ENCODE measurements at regions not wholly inside any gene's neighbourhood (a gene's known extent, or its start where the extent isn't known, plus 50 kb on each side); places are given as distances from the start of the nearest gene placed in this dataset.

DNA sequence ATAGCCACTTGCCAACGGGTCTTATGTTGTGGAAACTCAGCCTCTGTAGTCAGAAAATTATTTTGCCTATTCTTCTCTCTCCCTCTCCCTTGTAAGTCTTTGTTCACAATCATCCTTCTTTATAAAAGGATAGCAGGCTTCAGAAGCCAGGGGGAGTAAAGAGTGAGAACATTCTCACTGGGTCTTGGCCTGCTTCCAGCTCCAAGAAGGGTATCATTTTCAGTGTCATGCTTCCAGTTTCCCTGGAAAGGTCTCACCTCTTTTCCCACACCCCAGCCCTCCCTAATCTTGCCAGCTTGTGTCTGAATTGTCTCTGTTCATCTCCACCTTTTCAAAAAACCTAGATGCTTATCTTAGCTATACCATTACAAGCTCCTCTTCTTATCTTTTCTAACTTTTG is 346.2 kb upstream of the LRRC7 start:
- Histone ChIP-seq H3K27ac (ENCODE audit: low read depth, low read length, severe bottlenecking) (no peak overlapping the region), H3K36me3 (ENCODE audit: control insufficient read depth, insufficient read depth, low read length) (no peaks in the 10 kb centered on the region), H3K4me1 (ENCODE audit: control insufficient read depth, insufficient read depth, low read length, poor library complexity, severe bottlenecking) (no peaks in the 10 kb centered on the region), H3K9me3 (ENCODE audit: control insufficient read depth, low read length) (no peaks in the 10 kb centered on the region), H3K4me3 (ENCODE audit: extremely low read depth, insufficient read depth, low read length, poor library complexity, severe bottlenecking) (no peak overlapping the region)
- no CpG with 5 or more reads among the region's 1 CpG for WGBS, 2 experiments (ENCODE audit: insufficient coverage in 2 of 2)

DNA sequence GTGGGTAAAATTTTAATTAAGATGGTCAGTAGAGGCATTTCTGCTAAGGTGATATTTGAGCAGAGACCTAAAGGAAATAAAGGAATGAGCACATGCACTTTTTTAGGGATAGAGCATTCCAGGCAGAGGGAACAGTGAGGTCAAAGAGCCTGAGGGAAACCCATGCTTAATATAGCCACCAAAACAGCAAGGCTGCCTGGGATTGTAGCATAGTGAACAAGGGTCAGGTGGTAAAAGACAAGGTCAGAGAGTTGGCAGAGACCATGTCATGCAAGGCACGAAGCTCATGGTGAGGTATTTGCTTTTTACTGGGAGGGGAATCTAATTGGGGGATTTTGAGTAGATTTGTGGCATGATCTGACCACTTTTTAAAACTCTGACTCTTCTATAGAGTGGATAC is 344.6 kb upstream of the LRRC7 start:
- Histone ChIP-seq H3K9me3 (ENCODE audit: control insufficient read depth, low read length) (no peaks in the 10 kb centered on the region), H3K4me1 (ENCODE audit: control insufficient read depth, insufficient read depth, low read length, poor library complexity, severe bottlenecking) (no peaks in the 10 kb centered on the region), H3K4me3 (ENCODE audit: extremely low read depth, insufficient read depth, low read length, poor library complexity, severe bottlenecking) (no peak overlapping the region), H3K27ac (ENCODE audit: low read depth, low read length, severe bottlenecking) (no peak overlapping the region), H3K36me3 (ENCODE audit: control insufficient read depth, insufficient read depth, low read length) (no peaks in the 10 kb centered on the region)
- WGBS, 2 experiments (ENCODE audit: insufficient coverage in 2 of 2): 100% methylated on average over 1 of the region's 1 CpG

DNA sequence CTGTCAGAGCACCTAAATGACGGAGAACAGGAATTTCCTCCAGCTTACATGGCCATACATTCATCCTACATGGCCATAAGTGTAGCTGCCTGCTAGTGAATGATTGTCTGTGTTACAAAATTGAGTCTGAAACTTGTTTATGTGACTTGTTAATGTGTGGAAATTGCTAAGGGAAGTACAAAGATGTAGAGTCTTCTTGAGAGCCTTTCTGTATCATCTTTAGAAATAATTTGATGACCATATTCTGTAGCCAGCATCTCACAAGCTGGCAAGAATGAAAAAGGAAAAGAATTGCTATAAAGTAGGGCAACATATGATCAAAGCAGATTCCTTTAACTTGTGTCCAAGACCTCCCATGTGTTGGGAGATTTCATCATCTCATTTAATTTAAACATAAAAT is 339.2 kb upstream of the LRRC7 start:
- H3K4me3 ChIP-seq (ENCODE audit: extremely low read depth, insufficient read depth, low read length, poor library complexity, severe bottlenecking): no peak overlapping the region
- WGBS, 2 experiments (ENCODE audit: insufficient coverage in 2 of 2): no CpG with 5 or more reads among the region's 1 CpG
- H3K36me3 ChIP-seq (ENCODE audit: control insufficient read depth, insufficient read depth, low read length): no peaks in the 10 kb centered on the region
- H3K27ac ChIP-seq (ENCODE audit: low read depth, low read length, severe bottlenecking): no peak overlapping the region
- no peaks in the 10 kb centered on the region for H3K4me1 ChIP-seq (ENCODE audit: control insufficient read depth, insufficient read depth, low read length, poor library complexity, severe bottlenecking)
- no peaks in the 10 kb centered on the region for H3K9me3 ChIP-seq (ENCODE audit: control insufficient read depth, low read length)

DNA sequence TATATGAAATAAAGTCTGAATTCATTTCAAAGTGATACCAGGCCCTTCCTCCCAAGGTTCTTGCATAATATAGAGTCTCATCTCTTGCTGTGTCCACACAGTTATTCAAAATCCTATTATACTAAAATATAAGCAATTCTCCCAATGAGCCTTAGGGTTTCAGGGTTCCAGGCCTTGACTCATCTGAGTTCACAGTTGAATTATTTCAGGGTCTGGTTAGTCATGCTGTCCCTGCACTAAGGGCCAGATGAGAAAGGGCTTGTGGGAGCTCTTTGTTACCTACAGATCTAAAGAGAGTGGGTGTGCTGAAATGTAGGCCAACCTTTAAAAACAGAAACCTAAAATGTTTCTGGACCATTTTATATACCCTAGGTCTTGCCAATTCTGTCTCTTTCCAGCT is 337.5 kb upstream of the LRRC7 start:
- no peak overlapping the region for H3K27ac ChIP-seq (ENCODE audit: low read depth, low read length, severe bottlenecking)
- H3K4me3 ChIP-seq (ENCODE audit: extremely low read depth, insufficient read depth, low read length, poor library complexity, severe bottlenecking): no peak overlapping the region
- H3K36me3 ChIP-seq (ENCODE audit: control insufficient read depth, insufficient read depth, low read length): no peaks in the 10 kb centered on the region
- no peaks in the 10 kb centered on the region for H3K9me3 ChIP-seq (ENCODE audit: control insufficient read depth, low read length)
- H3K4me1 ChIP-seq (ENCODE audit: control insufficient read depth, insufficient read depth, low read length, poor library complexity, severe bottlenecking): no peaks in the 10 kb centered on the region

DNA sequence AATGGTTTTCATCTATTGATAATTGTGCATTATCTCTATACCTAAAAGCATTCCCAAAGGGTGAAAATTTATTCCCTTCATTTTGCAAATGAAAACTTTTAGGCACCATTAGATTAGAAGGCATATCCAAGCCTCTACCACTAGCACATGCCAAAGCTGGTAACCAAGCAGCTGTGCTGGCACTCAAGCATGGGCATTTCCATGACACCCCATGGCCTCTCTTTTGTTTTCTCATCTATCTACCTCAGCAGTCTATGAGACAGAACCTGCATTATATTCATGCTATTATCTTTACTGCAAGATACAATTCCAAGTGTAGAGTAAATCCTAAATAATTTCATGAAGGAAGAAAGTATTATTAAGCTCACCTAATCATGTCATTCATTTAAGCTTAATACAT is 334.3 kb upstream of the LRRC7 start:
- Histone ChIP-seq H3K9me3 (ENCODE audit: control insufficient read depth, low read length) (no peaks in the 10 kb centered on the region), H3K4me1 (ENCODE audit: control insufficient read depth, insufficient read depth, low read length, poor library complexity, severe bottlenecking) (no peaks in the 10 kb centered on the region), H3K27ac (ENCODE audit: low read depth, low read length, severe bottlenecking) (no peak overlapping the region), H3K4me3 (ENCODE audit: extremely low read depth, insufficient read depth, low read length, poor library complexity, severe bottlenecking) (no peak overlapping the region), H3K36me3 (ENCODE audit: control insufficient read depth, insufficient read depth, low read length) (no peaks in the 10 kb centered on the region)

DNA sequence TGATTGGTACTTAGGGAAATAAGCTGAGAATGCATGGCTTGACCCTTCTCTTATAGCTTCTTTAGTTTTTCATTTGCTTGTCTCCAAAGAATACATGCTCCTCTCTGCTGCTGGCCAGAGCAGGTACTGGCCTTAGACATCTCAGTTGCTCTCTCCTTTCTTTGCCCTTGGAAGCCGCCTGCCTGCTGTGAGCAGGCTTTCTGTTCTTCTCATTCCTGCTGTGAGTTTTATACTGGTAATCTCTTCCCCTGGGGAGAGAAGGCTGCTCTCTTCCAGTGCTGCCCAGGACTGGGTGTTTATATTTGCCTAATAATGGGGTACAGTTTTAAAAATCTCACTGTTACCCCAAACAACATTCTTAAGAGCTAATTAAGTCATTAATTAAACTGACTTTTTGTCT is 323.5 kb upstream of the LRRC7 start:
- Histone ChIP-seq H3K36me3 (ENCODE audit: control insufficient read depth, insufficient read depth, low read length) (no peaks in the 10 kb centered on the region), H3K9me3 (ENCODE audit: control insufficient read depth, low read length) (no peaks in the 10 kb centered on the region), H3K27ac (ENCODE audit: low read depth, low read length, severe bottlenecking) (no peak overlapping the region), H3K4me1 (ENCODE audit: control insufficient read depth, insufficient read depth, low read length, poor library complexity, severe bottlenecking) (no peaks in the 10 kb centered on the region), H3K4me3 (ENCODE audit: extremely low read depth, insufficient read depth, low read length, poor library complexity, severe bottlenecking) (no peak overlapping the region)
- 17% methylated on average over 1 of the region's 1 CpG; no CpG with 5 or more reads in 1 of the 2 experiments for WGBS, 2 experiments (ENCODE audit: insufficient coverage in 2 of 2)

DNA sequence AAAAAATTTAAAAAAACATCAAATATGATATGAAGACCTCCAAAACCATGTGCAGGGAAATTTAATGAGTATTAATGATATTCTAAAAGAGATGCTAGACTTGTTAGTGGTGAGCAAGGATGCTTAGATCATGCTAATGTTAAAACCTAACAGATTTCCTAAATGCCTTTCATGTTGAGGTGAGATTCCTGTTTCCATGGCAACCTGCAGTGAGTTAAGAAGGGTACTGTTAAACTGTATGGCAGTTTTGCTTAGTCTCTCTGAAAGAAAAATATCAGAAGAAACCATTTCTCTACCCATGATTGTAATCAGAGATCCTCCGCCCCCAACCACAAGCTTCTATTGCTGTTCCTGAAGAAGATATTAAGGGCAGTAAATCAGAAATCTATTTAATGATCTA is 321.6 kb upstream of the LRRC7 start:
- Histone ChIP-seq H3K4me3 (ENCODE audit: extremely low read depth, insufficient read depth, low read length, poor library complexity, severe bottlenecking) (no peak overlapping the region), H3K36me3 (ENCODE audit: control insufficient read depth, insufficient read depth, low read length) (no peaks in the 10 kb centered on the region), H3K27ac (ENCODE audit: low read depth, low read length, severe bottlenecking) (no peak overlapping the region), H3K9me3 (ENCODE audit: control insufficient read depth, low read length) (no peaks in the 10 kb centered on the region), H3K4me1 (ENCODE audit: control insufficient read depth, insufficient read depth, low read length, poor library complexity, severe bottlenecking) (no peaks in the 10 kb centered on the region)
- WGBS, 2 experiments (ENCODE audit: insufficient coverage in 2 of 2): no CpG with 5 or more reads among the region's 1 CpG

DNA sequence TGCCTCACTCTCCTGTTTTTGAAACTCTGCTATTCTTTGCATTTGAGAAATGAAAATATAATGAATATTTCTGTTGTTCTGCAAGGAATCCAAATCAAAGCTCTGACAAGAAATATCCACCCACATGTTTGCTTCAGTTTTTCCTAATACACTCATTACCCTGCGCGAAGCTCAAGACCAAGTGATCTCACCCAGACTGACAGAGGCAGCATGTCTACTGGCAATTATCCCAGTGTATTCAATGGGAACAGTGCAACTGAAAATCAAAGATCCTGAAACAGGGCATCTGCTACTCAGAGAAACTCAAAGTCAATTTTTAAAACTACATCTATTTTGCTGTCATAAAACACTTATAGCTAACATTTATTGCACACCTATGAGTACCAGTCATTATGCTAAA is 321.0 kb upstream of the LRRC7 start:
- Histone ChIP-seq H3K36me3 (ENCODE audit: control insufficient read depth, insufficient read depth, low read length) (no peaks in the 10 kb centered on the region), H3K4me1 (ENCODE audit: control insufficient read depth, insufficient read depth, low read length, poor library complexity, severe bottlenecking) (no peaks in the 10 kb centered on the region), H3K4me3 (ENCODE audit: extremely low read depth, insufficient read depth, low read length, poor library complexity, severe bottlenecking) (no peak overlapping the region), H3K27ac (ENCODE audit: low read depth, low read length, severe bottlenecking) (no peak overlapping the region), H3K9me3 (ENCODE audit: control insufficient read depth, low read length) (no peaks in the 10 kb centered on the region)
- 88% methylated on average over 2 of the region's 2 CpGs for WGBS, 2 experiments (ENCODE audit: insufficient coverage in 2 of 2)

DNA sequence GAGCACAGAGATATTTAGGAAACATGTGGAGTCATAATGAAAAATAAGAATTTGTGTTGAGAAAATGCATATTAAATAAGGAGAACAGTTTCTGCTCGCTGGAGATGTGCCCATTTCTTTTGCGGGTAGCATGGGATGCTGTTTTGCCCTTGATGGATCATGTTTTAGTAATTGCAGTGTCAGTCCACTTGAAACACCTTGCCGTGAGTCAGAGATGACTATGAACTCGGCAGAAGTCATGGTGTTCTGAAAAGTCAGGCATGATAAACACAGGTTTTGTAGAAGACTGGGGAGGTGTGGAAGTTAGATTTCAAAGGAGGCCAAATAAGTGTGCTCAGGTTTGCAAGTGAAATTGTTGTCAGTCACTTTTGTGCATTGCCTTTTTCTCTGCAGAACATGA is 315.0 kb upstream of the LRRC7 start:
- no peaks in the 10 kb centered on the region for H3K4me1 ChIP-seq (ENCODE audit: control insufficient read depth, insufficient read depth, low read length, poor library complexity, severe bottlenecking)
- 66 to 73% methylated on average over 4 of the region's 4 CpGs for WGBS, 2 experiments (ENCODE audit: insufficient coverage in 2 of 2)
- no peak overlapping the region for H3K4me3 ChIP-seq (ENCODE audit: extremely low read depth, insufficient read depth, low read length, poor library complexity, severe bottlenecking)
- H3K27ac ChIP-seq (ENCODE audit: low read depth, low read length, severe bottlenecking): no peak overlapping the region
- H3K36me3 ChIP-seq (ENCODE audit: control insufficient read depth, insufficient read depth, low read length): no peaks in the 10 kb centered on the region
- no peaks in the 10 kb centered on the region for H3K9me3 ChIP-seq (ENCODE audit: control insufficient read depth, low read length)

DNA sequence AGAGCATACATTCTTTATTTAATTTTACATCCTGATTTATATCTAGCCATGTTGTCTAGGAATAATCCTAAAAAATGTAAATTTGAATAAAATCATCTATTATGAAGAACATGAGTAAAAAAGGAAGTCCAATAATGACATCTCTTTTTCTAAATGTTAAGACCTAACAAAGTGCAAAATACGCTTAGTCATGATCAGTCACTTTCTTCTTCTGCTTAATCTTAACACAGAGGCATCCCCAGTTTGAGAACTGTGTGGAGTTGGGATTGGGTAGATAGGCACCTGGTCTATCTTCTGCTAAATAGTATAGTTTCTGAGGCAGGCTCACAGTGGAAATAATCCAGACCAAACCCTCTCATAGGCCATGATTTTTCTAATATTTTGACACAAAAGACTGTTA is 311.7 kb upstream of the LRRC7 start:
- H3K36me3 ChIP-seq (ENCODE audit: control insufficient read depth, insufficient read depth, low read length): no peaks in the 10 kb centered on the region
- no peak overlapping the region for H3K4me3 ChIP-seq (ENCODE audit: extremely low read depth, insufficient read depth, low read length, poor library complexity, severe bottlenecking)
- no CpG with 5 or more reads among the region's 1 CpG for WGBS, 2 experiments (ENCODE audit: insufficient coverage in 2 of 2)
- H3K27ac ChIP-seq (ENCODE audit: low read depth, low read length, severe bottlenecking): no peak overlapping the region
- H3K9me3 ChIP-seq (ENCODE audit: control insufficient read depth, low read length): no peaks in the 10 kb centered on the region
- H3K4me1 ChIP-seq (ENCODE audit: control insufficient read depth, insufficient read depth, low read length, poor library complexity, severe bottlenecking): no peaks in the 10 kb centered on the region

DNA sequence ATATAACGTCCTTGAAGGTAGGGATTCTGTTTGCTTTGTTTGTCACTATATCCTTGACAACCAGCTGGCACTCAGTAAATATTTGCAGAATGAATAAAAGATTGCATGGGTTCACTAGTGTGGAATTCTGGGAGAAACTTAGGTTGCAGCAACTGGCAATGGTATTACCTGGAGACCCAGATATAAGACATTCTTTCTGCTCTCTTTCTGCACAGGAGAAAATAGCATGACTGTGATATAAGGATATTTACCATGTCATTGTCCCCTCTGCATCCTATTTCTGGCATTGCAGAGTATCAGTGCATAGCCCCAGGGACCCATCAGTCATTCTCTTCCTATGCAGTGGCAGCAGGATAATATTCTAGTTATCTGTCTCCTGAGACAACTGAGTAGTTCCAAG is 308.9 kb upstream of the LRRC7 start:
- H3K27ac ChIP-seq (ENCODE audit: low read depth, low read length, severe bottlenecking): no peak overlapping the region
- H3K9me3 ChIP-seq (ENCODE audit: control insufficient read depth, low read length): no peaks in the 10 kb centered on the region
- no peaks in the 10 kb centered on the region for H3K4me1 ChIP-seq (ENCODE audit: control insufficient read depth, insufficient read depth, low read length, poor library complexity, severe bottlenecking)
- no peak overlapping the region for H3K4me3 ChIP-seq (ENCODE audit: extremely low read depth, insufficient read depth, low read length, poor library complexity, severe bottlenecking)
- no CpG with 5 or more reads among the region's 1 CpG for WGBS, 2 experiments (ENCODE audit: insufficient coverage in 2 of 2)
- H3K36me3 ChIP-seq (ENCODE audit: control insufficient read depth, insufficient read depth, low read length): no peaks in the 10 kb centered on the region

DNA sequence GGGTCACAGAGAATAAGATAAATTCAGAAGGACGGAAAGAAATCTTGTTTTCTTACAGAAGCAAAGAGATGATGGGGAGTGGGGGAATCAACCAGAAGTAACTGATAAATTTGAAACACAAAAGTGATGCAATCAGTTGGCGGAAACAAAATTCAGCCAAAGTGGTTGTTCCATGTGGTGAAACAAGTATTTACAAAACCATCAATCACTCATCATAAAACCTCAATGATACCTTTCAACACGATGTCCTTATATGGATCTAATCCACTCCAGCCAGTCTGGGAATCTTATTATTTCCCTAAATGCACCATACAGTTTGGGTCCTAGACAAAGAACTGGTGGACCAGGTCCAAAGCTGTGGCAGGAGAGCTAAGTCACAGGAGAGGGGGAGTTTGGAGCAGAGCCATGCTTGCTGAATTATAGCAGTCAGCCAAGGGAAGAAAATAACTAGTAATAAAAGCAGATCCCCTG is 303.8 kb upstream of the LRRC7 start:
- 63 to 91% methylated on average over 1 to 2 of the region's 3 CpGs for WGBS, 2 experiments (ENCODE audit: insufficient coverage in 2 of 2)

More for the DNA sequence above, 303.8 kb upstream of the LRRC7 start:
- no peaks in the 10 kb centered on the region for H3K36me3 ChIP-seq (ENCODE audit: control insufficient read depth, insufficient read depth, low read length)
- H3K9me3 ChIP-seq (ENCODE audit: control insufficient read depth, low read length): no peaks in the 10 kb centered on the region
- H3K27ac ChIP-seq (ENCODE audit: low read depth, low read length, severe bottlenecking): no peak overlapping the region
- no peaks in the 10 kb centered on the region for H3K4me1 ChIP-seq (ENCODE audit: control insufficient read depth, insufficient read depth, low read length, poor library complexity, severe bottlenecking)
- H3K4me3 ChIP-seq (ENCODE audit: extremely low read depth, insufficient read depth, low read length, poor library complexity, severe bottlenecking): no peak overlapping the region
